ENCODE measurements at regions not wholly inside any gene's neighbourhood (a gene's known extent, or its start where the extent isn't known, plus 50 kb on each side); places are given as distances from the start of the nearest gene placed in this dataset.
A peak's percentile ranks its signal among the peaks of the same experiment; 100 is the strongest.
"Not testable (repeated sequence)": the region's sequence is repeated elsewhere in the genome, so short reads cannot be mapped to it uniquely, and the experiment has no call there.

DNA sequence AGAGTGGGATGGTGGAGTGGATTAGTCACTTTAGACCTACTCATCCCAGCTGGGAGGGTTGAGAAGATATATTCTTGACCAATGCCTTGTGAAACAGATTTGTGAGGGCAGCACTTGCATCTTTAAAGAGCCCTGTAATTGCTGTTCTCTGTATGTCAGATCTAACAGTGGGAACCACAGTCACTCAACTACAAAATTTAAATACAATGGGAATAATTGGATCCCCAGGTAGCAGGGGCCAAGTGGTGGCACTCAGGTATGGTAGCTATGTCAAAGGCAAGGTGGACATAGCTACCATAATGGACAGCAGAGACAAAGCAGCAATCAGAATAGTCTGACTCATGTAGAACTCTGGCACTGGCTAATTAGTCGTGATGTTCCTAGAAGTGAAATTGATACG is 559.6 kb downstream of the PTPRU start:
- not testable (repeated sequence) for H3K9me3 ChIP-seq (ENCODE audit: insufficient read depth, low read depth, low read length); H3K36me3 Mint-ChIP-seq (ENCODE audit: low read depth, unreplicated experiment); H3K27me3 Mint-ChIP-seq (ENCODE audit: low read depth, unreplicated experiment); H3K4me1 ChIP-seq (ENCODE audit: insufficient read depth, low read length); H3K36me3 ChIP-seq (ENCODE audit: insufficient read depth, low read length); H3K27me3 ChIP-seq (ENCODE audit: insufficient read depth, low read length); H3K4me3 ChIP-seq (ENCODE audit: insufficient read depth, low read depth, low read length); H2AFZ ChIP-seq (ENCODE audit: low read depth, low read length); H3K27ac ChIP-seq (ENCODE audit: low read depth, low read length); DNase-seq (ENCODE audit: low read depth); FAIRE-seq; H3K4me2 ChIP-seq (ENCODE audit: low read length); H3K4me3 Mint-ChIP-seq (ENCODE audit: unreplicated experiment); H3K79me2 ChIP-seq (ENCODE audit: insufficient read depth, low read length); H4K20me1 ChIP-seq (ENCODE audit: insufficient read depth, low read length); H3K4me1 Mint-ChIP-seq (ENCODE audit: low read depth, unreplicated experiment); H3K9ac ChIP-seq (ENCODE audit: low read length); H3K27ac Mint-ChIP-seq (ENCODE audit: unreplicated experiment)
- H3K9me3 Mint-ChIP-seq (ENCODE audit: unreplicated experiment) = peaks cover 17% of the 10 kb centered on the region

DNA sequence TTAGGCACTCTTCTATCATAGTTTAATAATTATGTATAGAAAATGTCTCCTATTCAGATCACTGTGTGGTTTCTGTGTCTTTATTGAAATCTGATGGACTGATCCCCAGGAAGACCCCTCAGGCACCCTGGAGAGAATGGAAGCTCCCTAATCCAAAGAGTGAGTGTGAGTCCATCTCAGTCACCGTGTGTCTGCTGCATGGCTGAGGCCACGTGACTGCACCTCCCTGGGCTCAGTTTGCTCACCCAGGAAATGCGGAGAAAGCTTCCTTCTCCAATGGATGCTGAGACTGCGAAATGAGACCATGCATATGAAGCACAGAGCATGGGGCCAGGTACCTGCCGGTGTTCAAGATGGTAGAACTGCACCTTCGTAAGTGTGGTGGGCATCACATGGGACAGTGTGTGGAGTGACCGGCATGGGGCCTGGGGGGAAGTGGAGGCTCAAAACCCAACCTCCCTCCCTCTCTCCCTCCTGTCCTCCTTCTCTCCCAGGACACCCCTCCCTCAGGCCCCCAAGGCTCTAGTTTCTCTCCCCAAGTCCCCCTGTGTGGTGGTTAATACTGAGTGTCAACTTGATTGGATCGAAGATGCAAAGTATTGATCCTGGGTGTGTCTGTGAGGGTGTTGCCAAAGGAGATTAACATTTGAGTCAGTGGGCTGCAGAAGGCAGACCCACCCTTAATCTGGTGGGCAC is 557.5 kb downstream of the PTPRU start:
- Mint-ChIP-seq H3K36me3 (ENCODE audit: low read depth, unreplicated experiment) (peaks cover 4% of the 10 kb centered on the region), H3K27ac (ENCODE audit: unreplicated experiment) (peak overlapping the region; percentile 94), H3K4me1 (ENCODE audit: low read depth, unreplicated experiment) (peaks cover 4% of the 10 kb centered on the region), H3K4me3 (ENCODE audit: unreplicated experiment) (no peak overlapping the region), H3K9me3 (ENCODE audit: unreplicated experiment) (peaks cover 17% of the 10 kb centered on the region), H3K27me3 (ENCODE audit: low read depth, unreplicated experiment) (peaks cover 10% of the 10 kb centered on the region)
- Histone ChIP-seq H3K4me2 (ENCODE audit: low read length) (no peak overlapping the region), H3K27me3 (ENCODE audit: insufficient read depth, low read length) (no peaks in the 10 kb centered on the region), H3K9me3 (ENCODE audit: insufficient read depth, low read depth, low read length) (no peaks in the 10 kb centered on the region), H4K20me1 (ENCODE audit: insufficient read depth, low read length) (no peaks in the 10 kb centered on the region), H3K9ac (ENCODE audit: low read length) (no peak overlapping the region), H3K4me1 (ENCODE audit: insufficient read depth, low read length) (no peaks in the 10 kb centered on the region), H2AFZ (ENCODE audit: low read depth, low read length) (no peak overlapping the region), H3K36me3 (ENCODE audit: insufficient read depth, low read length) (no peaks in the 10 kb centered on the region), H3K79me2 (ENCODE audit: insufficient read depth, low read length) (no peaks in the 10 kb centered on the region), H3K27ac (ENCODE audit: low read depth, low read length) (no peak overlapping the region), H3K4me3 (ENCODE audit: insufficient read depth, low read depth, low read length) (no peak overlapping the region)
- FAIRE-seq (no peak), DNase-seq (ENCODE audit: low read depth) (no peak)
- no peak for TF ChIP-seq EZH2 (IDR thresholded peaks at IDR 0.05; ENCODE audit: insufficient read depth, low read length)
- TF ChIP-seq, protein P1, sequence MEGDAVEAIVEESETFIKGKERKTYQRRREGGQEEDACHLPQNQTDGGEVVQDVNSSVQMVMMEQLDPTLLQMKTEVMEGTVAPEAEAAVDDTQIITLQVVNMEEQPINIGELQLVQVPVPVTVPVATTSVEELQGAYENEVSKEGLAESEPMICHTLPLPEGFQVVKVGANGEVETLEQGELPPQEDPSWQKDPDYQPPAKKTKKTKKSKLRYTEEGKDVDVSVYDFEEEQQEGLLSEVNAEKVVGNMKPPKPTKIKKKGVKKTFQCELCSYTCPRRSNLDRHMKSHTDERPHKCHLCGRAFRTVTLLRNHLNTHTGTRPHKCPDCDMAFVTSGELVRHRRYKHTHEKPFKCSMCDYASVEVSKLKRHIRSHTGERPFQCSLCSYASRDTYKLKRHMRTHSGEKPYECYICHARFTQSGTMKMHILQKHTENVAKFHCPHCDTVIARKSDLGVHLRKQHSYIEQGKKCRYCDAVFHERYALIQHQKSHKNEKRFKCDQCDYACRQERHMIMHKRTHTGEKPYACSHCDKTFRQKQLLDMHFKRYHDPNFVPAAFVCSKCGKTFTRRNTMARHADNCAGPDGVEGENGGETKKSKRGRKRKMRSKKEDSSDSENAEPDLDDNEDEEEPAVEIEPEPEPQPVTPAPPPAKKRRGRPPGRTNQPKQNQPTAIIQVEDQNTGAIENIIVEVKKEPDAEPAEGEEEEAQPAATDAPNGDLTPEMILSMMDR (IDR thresholded peaks at IDR 0.05; ENCODE audit: insufficient read depth, low read depth, low read length) = no peak

DNA sequence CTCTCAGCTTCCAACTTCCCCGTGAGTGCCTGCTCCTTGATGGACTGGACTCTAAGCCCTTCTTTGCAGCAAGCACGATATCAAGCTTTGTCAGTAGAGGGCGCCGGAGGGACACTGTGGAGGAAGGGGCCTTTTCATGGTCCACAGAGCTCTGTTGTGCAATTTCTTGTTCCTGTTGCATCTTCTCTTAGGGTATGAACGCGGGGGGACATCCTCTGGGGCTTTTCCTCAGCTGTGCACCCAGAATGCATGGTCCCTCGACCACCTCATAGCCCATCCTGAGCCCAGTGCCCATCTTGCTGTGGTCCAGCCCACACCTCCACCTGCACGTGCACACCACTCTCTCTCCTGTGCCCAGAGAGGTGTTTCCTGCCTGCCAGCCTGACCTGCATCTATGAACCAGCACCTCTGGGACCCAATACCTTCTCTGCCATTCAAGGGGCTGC is 556.8 kb downstream of the PTPRU start:
- H3K36me3 ChIP-seq (ENCODE audit: insufficient read depth, low read length) = no peaks in the 10 kb centered on the region
- H3K4me1 Mint-ChIP-seq (ENCODE audit: low read depth, unreplicated experiment) = peaks cover 4% of the 10 kb centered on the region
- no peak overlapping the region for H3K9ac ChIP-seq (ENCODE audit: low read length)
- H4K20me1 ChIP-seq (ENCODE audit: insufficient read depth, low read length) = no peaks in the 10 kb centered on the region
- H3K4me1 ChIP-seq (ENCODE audit: insufficient read depth, low read length) = no peaks in the 10 kb centered on the region
- peak; percentile 33 for DNase-seq (ENCODE audit: low read depth)
- H2AFZ ChIP-seq (ENCODE audit: low read depth, low read length) = no peak overlapping the region
- H3K9me3 Mint-ChIP-seq (ENCODE audit: unreplicated experiment) = peaks cover 17% of the 10 kb centered on the region
- no peaks in the 10 kb centered on the region for H3K9me3 ChIP-seq (ENCODE audit: insufficient read depth, low read depth, low read length)
- peaks cover 2% of the 10 kb centered on the region for H3K36me3 Mint-ChIP-seq (ENCODE audit: low read depth, unreplicated experiment)
- H3K27ac ChIP-seq (ENCODE audit: low read depth, low read length) = no peak overlapping the region
- no peak overlapping the region for H3K4me2 ChIP-seq (ENCODE audit: low read length)
- peak overlapping the region; percentile 94 for H3K27ac Mint-ChIP-seq (ENCODE audit: unreplicated experiment)
- H3K27me3 Mint-ChIP-seq (ENCODE audit: low read depth, unreplicated experiment) = peaks cover 11% of the 10 kb centered on the region
- TF ChIP-seq, protein P1 (IDR thresholded peaks at IDR 0.05; ENCODE audit: insufficient read depth, low read depth, low read length) = peak; percentile 82
- no peak for TF ChIP-seq EZH2 (IDR thresholded peaks at IDR 0.05; ENCODE audit: insufficient read depth, low read length)
- H3K4me3 ChIP-seq (ENCODE audit: insufficient read depth, low read depth, low read length) = no peak overlapping the region
- no peaks in the 10 kb centered on the region for H3K79me2 ChIP-seq (ENCODE audit: insufficient read depth, low read length)
- H3K27me3 ChIP-seq (ENCODE audit: insufficient read depth, low read length) = no peaks in the 10 kb centered on the region
- H3K4me3 Mint-ChIP-seq (ENCODE audit: unreplicated experiment) = no peak overlapping the region
- no peak for FAIRE-seq
